Activated naive CD4-positive, alpha-beta T cell treated with anti-CD3 and anti-CD28 coated beads, Interleukin-2, amount 10 ng/mL, durations not matched to agents 7 days and 5 days (primary cell): ENCODE measurements at regions not wholly inside any gene's neighbourhood (a gene's known extent, or its start where the extent isn't known, plus 50 kb on each side); places are given as distances from the start of the nearest gene placed in this dataset.

Experiments
- CTCF ChIA-PET: fragments of 350-600 bp; sonication (Branson Sonifier 250); formaldehyde crosslinking; loops from one replicate; lab custom pipeline; 2021; ENCODE audit warnings: antibody characterized with exemption; lab: Charles Lee
- DNase-seq: peaks from one replicate; pipeline ENCODE4 v3.0.0-alpha.2; 2020
- H3K27ac Mint-ChIP-seq: one replicate; pipeline ENCODE4 v1.8.0; 2021; ENCODE audit warnings: mild to moderate bottlenecking, moderate library complexity, mixed read lengths
- H3K27me3 Mint-ChIP-seq: one replicate; pipeline ENCODE4 v1.8.0; 2021; ENCODE audit warnings: mild to moderate bottlenecking, mixed read lengths
- H3K36me3 Mint-ChIP-seq: one replicate; pipeline ENCODE4 v1.8.0; 2021; ENCODE audit warnings: mixed read lengths
- H3K4me1 Mint-ChIP-seq: one replicate; pipeline ENCODE4 v1.8.0; 2021; ENCODE audit warnings: mixed read lengths
- H3K4me3 Mint-ChIP-seq: one replicate; pipeline ENCODE4 v1.8.0; 2021; ENCODE audit warnings: mild to moderate bottlenecking, moderate library complexity, mixed read lengths
- H3K9me3 Mint-ChIP-seq: one replicate; pipeline ENCODE4 v1.8.0; 2021; ENCODE audit warnings: mixed read lengths

DNA sequence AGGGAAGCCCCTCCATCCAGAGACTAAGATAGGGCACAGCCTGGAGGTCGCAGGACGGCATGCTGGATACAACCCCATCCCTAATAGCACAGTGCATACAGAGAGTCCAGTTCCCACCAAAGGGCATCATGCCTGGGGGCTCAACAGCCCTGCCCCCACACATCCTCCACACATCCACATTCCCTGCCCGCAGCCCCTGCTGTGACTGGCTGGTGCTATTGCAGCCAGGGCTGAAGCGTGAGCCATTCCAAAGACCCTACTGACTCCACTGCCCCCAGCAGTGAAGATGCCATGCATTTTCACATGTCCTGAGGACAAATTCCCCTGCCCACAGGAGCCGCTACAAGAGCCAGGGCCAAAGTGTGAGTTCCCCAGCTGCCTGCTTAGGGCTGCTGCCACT lies 641.6 kb downstream of the METTL4 start:
- no peaks in the 10 kb centered on the region for H3K4me1 Mint-ChIP-seq
- no peaks in the 10 kb centered on the region for H3K27me3 Mint-ChIP-seq
- CTCF ChIA-PET, result no interaction called here
- no peak for DNase-seq
- H3K27ac Mint-ChIP-seq, result no peak overlapping the region
- H3K4me3 Mint-ChIP-seq, result no peak overlapping the region
- H3K36me3 Mint-ChIP-seq, result no peaks in the 10 kb centered on the region
- H3K9me3 Mint-ChIP-seq, result peaks cover 4% of the 10 kb centered on the region

DNA sequence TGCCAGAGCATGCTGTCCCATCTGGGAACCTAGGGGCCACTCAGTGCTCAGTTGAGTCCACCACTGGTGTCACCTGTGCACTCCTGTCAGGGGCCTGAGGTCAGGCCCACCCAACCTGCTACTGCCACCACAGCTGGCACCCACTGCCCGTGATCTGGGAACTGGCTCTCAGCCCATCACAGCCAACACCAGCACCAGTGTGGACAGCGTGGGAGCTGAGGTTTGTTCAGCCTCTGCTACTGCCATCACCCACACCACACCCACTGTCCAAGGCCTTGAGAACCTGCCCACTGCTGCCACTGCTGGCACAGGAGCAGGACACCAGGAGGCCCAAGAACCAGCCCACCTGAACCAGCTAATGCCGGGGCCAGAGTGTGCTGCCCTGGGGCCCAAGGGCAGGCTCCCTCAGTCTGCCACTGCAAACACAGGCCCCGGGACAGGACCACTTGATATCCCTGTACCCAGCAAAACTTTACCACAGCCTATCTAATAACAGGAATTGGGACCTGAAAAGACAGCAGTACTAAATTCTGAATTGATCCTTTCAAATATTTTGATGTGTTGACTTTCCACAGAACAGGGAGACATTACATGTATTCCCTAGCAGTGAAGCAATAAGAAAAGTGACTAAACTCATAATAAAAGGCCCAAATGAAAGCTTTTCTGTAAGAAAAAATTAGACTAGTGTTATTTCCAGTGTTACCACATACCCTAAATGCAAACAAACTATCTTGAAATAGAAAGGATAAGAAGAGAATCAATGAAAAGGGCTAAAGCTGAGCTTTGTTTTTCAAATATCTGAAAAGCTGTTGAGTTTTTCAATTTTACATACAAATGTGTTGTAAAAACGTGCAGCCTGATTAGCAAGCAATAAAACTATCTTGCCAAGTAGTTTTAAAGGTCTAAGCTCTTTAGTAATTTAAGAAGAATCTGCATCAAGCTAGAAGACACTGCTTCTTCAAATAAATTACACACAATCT lies 640.7 kb downstream of the METTL4 start:
- Mint-ChIP-seq H3K4me1 (no peaks in the 10 kb centered on the region), H3K9me3 (peaks cover 4% of the 10 kb centered on the region), H3K4me3 (no peak overlapping the region), H3K27ac (no peak overlapping the region), H3K36me3 (no peaks in the 10 kb centered on the region), H3K27me3 (no peaks in the 10 kb centered on the region)
- CTCF ChIA-PET, result no interaction called here
- no peak for DNase-seq

DNA sequence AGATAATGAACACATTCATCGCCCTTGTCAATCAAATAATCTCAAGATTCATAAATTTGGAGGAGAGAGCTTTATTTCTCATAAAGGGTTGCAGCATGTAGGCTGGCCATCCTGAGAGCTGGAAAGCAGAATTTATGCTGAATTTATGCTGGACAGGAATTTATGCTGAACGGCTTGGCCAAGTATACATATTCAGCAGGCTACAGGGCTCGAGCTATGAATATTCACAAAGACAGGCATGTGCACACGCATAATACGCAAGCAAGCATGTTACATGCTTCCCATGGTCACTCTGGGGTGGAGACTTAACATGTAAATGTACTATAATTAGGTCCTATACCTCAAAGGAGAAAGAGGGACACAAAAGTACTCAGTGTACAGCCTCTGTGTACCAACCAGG lies 618.8 kb downstream of the METTL4 start:
- no peaks in the 10 kb centered on the region for H3K4me1 Mint-ChIP-seq
- no peak for DNase-seq
- H3K36me3 Mint-ChIP-seq, result no peaks in the 10 kb centered on the region
- H3K4me3 Mint-ChIP-seq, result no peak overlapping the region
- H3K27me3 Mint-ChIP-seq, result no peaks in the 10 kb centered on the region
- CTCF ChIA-PET, result no interaction called here
- H3K27ac Mint-ChIP-seq, result no peak overlapping the region
- no peaks in the 10 kb centered on the region for H3K9me3 Mint-ChIP-seq

DNA sequence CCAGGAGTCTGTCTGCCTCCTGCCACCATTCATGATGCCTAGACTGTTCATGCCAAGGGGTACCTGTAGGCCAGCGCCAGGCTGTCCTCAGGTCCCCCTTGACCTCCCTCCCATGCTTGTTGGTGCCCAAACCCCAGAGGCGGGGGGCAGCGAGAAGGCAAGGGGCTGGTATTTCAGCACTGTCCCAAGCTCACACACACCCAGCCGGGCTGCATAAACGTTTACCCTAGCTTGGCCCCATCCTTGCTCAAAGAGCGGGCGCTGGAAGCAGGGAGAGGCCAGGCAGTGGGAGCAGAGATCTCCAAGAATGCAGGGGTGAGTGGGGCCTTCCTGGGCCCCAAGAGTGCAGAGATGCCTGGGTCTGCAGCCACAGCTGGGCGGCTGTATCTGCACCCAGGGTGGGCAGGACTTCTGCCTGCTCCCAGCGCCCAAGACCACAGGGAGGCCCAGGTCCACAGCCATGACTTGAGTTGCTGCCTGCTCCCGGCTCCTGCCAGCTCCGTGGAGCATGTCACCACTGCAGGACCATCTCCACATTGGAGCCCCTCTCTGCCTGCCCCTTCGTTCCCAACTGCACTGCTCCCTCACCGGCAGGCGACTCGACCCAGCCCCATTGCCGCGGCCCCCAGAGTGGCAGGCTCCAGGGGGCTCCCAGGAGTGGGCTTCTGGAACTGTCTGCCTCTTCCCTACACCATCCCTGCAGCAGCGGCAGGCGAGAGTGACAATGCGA lies 616.6 kb downstream of the METTL4 start:
- no peak for DNase-seq
- no peaks in the 10 kb centered on the region for H3K27me3 Mint-ChIP-seq
- H3K27ac Mint-ChIP-seq, result no peak overlapping the region
- no peaks in the 10 kb centered on the region for H3K4me1 Mint-ChIP-seq
- no peaks in the 10 kb centered on the region for H3K36me3 Mint-ChIP-seq
- H3K4me3 Mint-ChIP-seq, result no peak overlapping the region
- no peaks in the 10 kb centered on the region for H3K9me3 Mint-ChIP-seq
- CTCF ChIA-PET, result no interaction called here

DNA sequence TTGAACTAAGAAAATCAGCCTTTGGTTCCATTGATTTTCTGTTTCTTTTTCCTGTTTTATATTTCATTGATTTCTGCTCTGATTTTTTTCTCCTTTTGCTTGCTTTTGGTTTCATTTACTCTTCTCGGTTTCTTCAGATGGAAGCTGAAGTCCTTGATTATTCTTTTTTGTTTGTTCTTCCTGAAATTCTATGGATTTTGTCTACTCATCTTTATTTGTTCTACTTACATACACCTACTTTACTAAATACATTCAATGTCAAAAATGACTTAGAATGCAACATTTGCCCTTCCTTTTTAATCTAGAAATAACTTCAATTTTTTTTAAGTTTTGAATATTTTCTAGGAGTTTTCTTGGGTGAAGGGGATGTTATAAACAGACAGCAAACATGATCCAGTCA lies 612.5 kb downstream of the METTL4 start:
- Mint-ChIP-seq H3K4me1 (no peaks in the 10 kb centered on the region), H3K27ac (no peak overlapping the region), H3K9me3 (no peaks in the 10 kb centered on the region), H3K27me3 (no peaks in the 10 kb centered on the region), H3K4me3 (no peak overlapping the region), H3K36me3 (no peaks in the 10 kb centered on the region)
- CTCF ChIA-PET, result no interaction called here
- no peak for DNase-seq

DNA sequence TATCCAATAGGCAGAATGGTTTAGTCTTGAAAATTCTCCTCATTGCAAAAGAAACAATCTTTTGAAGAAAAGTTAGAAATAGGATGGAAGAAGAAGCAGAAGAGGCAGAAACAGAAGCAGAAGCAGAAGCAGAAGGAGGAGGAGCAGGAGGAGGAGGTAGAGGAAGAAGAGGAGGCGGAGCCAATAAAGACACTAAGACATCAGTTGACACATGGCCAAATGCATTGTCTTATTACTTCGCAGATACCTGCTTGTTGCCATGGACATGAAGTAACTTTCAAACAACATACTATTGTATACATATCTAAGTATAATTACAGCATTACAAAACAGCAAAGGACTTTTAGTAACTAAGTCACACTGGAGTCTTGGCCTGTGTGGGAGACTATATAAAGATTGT lies 606.3 kb downstream of the METTL4 start:
- DNase-seq, result no peak
- CTCF ChIA-PET, result no interaction called here
- Mint-ChIP-seq H3K27ac (no peak overlapping the region), H3K4me1 (no peaks in the 10 kb centered on the region), H3K36me3 (no peaks in the 10 kb centered on the region), H3K27me3 (no peaks in the 10 kb centered on the region), H3K4me3 (no peak overlapping the region), H3K9me3 (no peaks in the 10 kb centered on the region)

DNA sequence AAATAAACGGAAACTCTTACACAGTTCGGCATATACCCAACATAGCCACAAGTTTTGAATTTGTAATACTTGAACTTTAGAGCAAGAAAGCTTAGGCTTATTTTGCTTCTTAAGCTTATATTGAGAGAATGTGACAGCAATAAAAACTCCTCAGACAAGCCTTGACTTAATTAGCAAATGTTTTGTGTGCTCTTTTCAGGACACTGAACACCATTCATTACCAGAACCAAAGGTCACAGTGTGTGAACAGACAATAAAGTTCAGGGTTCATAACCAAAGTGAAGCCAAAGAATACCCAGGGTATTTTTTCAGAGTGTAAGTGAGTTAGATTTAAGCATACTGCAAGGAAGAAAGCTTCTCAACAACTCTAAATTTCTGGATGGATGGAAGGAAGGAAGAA lies 605.8 kb downstream of the METTL4 start:
- no peak for DNase-seq
- no peak overlapping the region for H3K4me3 Mint-ChIP-seq
- H3K27ac Mint-ChIP-seq, result no peak overlapping the region
- no peaks in the 10 kb centered on the region for H3K4me1 Mint-ChIP-seq
- H3K9me3 Mint-ChIP-seq, result no peaks in the 10 kb centered on the region
- H3K36me3 Mint-ChIP-seq, result no peaks in the 10 kb centered on the region
- no peaks in the 10 kb centered on the region for H3K27me3 Mint-ChIP-seq
- CTCF ChIA-PET, result no interaction called here

DNA sequence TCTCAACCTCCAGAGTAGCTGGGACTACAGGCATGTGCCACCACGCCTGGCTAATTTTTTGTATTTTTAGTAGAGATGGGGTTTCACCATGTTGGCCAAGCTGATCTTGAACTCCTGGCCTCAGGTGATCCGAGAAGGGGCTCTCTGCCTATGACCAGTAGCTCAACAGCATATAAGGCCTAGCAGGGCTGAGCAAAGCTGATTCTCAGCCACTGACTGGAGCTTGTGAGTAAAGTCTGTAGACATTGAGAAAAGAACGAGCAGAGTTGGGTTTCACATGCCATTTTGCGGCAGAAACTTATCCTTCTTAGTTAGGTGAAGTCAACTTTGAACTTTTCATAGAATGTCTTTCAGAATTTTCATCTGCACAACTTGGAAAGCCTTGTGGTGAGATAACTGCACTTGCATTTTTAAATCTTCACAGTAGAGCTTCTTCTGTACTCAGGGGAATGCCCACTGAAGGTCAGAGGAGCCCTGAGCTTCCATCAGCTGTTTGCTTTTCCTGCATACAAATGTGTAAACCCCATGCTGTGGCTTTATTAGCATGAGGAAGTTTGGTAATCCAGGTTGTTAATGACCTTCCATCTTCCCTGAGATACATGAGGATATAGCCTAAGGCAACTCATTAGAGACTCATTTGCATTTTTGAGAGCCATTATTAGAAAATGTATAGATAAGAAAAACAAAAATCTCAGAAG lies 602.4 kb downstream of the METTL4 start:
- CTCF ChIA-PET, result no interaction called here
- no peaks in the 10 kb centered on the region for H3K27me3 Mint-ChIP-seq
- no peaks in the 10 kb centered on the region for H3K4me1 Mint-ChIP-seq
- no peak for DNase-seq
- H3K4me3 Mint-ChIP-seq, result no peak overlapping the region
- no peaks in the 10 kb centered on the region for H3K36me3 Mint-ChIP-seq
- H3K27ac Mint-ChIP-seq, result no peak overlapping the region
- no peaks in the 10 kb centered on the region for H3K9me3 Mint-ChIP-seq

DNA sequence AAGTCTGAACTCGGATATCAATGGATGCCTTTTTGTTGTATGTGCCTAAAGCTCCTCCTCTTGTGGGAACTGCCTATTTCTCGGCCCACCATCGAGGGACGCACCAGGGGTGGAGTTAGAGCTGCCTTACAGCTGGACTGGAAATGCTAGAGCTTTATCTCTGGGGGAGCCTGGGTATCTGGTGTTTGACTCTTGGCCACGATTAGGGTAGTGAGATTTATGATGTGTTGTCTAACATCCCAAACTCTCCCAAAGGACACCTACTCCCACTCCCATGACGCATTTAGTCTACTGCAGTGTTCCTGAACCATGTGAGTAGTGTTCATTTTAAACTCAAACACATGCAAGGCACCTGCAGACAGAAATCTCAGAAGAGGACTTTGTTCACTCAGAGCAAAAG lies 594.8 kb downstream of the METTL4 start:
- Mint-ChIP-seq H3K27me3 (no peaks in the 10 kb centered on the region), H3K4me3 (no peak overlapping the region), H3K36me3 (no peaks in the 10 kb centered on the region), H3K27ac (no peak overlapping the region), H3K4me1 (no peaks in the 10 kb centered on the region), H3K9me3 (peaks cover 3% of the 10 kb centered on the region)
- DNase-seq, result no peak
- CTCF ChIA-PET, result interaction anchor here (0.6 kb wide), 1 partner anchor 383 kb away, joined by 3 read pairs; no protein-coding TSS in a partner anchor

DNA sequence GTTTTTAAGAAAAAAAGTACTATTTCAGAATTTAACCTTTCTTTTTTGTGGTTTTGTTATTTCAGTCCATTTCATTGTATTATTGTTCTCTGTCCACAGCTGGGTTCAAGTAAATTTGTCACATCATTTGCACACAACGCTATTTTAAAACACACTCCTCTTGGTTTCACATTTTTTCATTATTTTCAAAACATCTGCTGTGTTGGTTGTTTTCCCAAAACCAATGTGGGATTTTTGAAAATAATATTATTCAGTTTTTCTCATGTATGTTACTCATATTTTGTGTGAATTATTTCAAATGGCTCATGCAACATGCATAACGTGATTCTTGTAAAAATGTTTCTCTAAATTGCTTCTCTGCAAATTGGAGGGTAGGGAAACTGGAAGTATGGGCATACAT lies 589.2 kb downstream of the METTL4 start:
- no peak overlapping the region for H3K27ac Mint-ChIP-seq
- no peaks in the 10 kb centered on the region for H3K27me3 Mint-ChIP-seq
- H3K4me1 Mint-ChIP-seq, result no peaks in the 10 kb centered on the region
- H3K4me3 Mint-ChIP-seq, result no peak overlapping the region
- DNase-seq, result no peak
- peaks cover 3% of the 10 kb centered on the region for H3K9me3 Mint-ChIP-seq
- H3K36me3 Mint-ChIP-seq, result no peaks in the 10 kb centered on the region
- CTCF ChIA-PET, result no interaction called here

DNA sequence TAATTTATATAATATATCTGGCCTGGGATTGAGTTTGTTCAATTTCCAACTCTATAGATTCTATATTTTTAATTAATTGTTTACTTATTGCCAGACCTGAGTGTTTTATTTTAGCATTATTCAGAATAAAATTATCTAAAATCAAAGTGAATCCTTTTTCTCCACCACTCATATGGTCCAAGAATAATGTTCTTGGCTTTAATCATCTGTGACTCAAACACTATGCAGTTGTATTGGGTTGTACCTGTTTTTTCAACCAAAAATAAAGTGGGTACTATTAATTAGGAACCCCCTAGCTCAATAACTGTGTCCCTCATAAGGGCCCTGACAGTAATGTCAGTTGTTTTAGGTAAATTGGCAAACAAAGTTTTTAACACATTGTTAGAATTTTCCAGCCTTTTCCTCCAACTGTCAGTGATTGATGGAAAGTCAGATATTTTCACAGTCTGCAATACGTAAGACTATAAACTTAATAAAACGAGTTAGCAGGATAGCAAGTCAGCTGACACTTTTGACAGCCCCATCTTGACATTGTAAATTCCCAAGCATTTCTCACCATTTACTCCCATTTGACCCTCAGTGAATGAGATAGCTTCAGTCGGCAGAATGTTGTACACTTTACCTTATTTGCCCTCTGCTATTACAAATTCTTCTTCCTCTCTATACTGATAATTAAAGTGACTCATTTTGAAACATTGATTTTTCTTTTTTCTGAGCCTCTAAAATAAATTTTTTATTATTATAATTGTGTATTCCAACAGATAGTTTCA lies 587.4 kb downstream of the METTL4 start:
- Mint-ChIP-seq H3K4me3 (no peak overlapping the region), H3K36me3 (no peaks in the 10 kb centered on the region), H3K27me3 (no peaks in the 10 kb centered on the region), H3K4me1 (no peaks in the 10 kb centered on the region), H3K27ac (no peak overlapping the region), H3K9me3 (peaks cover 3% of the 10 kb centered on the region)
- CTCF ChIA-PET, result no interaction called here
- no peak for DNase-seq

DNA sequence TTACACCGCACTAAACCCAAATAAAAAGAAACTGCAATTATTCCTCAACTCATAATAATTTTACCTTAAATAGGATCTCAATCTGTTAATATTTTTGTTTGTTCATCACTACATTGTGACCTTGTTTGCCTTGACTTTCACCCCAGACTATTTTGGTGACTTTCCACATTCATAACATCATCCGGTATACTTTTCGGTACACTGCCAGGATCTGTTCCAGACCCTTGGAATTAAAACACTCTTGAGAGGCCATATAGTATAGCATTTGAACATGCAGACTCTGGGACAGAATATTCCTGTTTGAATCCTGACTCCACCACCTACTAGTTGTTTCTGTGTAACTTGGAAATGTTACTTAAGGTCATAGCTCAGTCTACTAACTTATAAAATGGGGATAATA lies 577.4 kb downstream of the METTL4 start:
- CTCF ChIA-PET, result no interaction called here

DNA sequence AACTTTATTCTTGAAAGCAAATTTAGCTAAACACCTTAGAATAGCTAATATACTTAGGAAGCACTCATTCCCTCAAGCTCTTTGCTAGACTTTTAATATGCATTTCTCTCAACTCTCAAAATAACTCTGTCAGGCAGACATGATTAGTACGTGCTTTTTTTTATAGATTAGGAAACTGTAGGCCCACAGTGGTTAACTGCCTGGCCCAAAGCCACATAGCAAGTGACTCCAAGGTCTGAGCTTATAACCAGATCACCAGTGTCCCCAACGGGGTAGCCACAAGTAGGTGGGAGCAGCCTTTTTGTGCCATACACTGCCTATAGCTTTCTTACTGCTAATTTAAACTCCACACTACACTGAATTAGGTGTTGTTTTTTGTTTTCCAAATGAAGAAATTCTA lies 576.8 kb downstream of the METTL4 start:
- CTCF ChIA-PET, result no interaction called here
- no peak overlapping the region for H3K27ac Mint-ChIP-seq
- H3K9me3 Mint-ChIP-seq, result no peaks in the 10 kb centered on the region
- H3K4me1 Mint-ChIP-seq, result no peaks in the 10 kb centered on the region
- no peak overlapping the region for H3K4me3 Mint-ChIP-seq
- no peak for DNase-seq
- H3K27me3 Mint-ChIP-seq, result peaks cover 3% of the 10 kb centered on the region
- no peaks in the 10 kb centered on the region for H3K36me3 Mint-ChIP-seq

More for the DNA sequence above, 577.4 kb downstream of the METTL4 start:
- no peaks in the 10 kb centered on the region for H3K4me1 Mint-ChIP-seq
- no peak overlapping the region for H3K4me3 Mint-ChIP-seq
- H3K27me3 Mint-ChIP-seq, result peaks cover 3% of the 10 kb centered on the region
- no peak overlapping the region for H3K27ac Mint-ChIP-seq
- H3K9me3 Mint-ChIP-seq, result no peaks in the 10 kb centered on the region
- no peaks in the 10 kb centered on the region for H3K36me3 Mint-ChIP-seq
- no peak for DNase-seq
